ENCODE measurements at regions not wholly inside any gene's neighbourhood (a gene's known extent, or its start where the extent isn't known, plus 50 kb on each side); places are given as distances from the start of the nearest gene placed in this dataset.

DNA sequence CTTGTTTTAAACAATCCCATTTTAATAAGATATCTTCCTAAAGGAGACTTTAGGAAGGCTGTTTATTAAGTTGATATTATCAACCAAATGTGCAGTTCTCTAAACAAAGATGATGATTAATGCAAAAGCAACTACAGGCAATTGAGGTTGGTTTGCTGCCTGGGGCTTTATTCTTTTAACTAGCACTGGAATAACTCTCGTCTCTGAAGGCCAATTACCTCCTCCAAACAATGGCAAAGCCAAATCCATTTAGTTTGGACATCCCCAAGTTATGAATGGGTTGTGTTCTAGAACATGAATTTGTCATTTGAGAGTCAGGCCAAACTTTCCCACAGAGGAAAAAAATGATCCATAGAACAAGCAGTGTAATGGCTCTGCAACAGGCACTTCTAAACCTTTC, 114.1 kb downstream of the SLC16A9 start:
- H3K9me3 ChIP-seq (ENCODE audit: control insufficient read depth, low read length), result no peaks in the 10 kb centered on the region

DNA sequence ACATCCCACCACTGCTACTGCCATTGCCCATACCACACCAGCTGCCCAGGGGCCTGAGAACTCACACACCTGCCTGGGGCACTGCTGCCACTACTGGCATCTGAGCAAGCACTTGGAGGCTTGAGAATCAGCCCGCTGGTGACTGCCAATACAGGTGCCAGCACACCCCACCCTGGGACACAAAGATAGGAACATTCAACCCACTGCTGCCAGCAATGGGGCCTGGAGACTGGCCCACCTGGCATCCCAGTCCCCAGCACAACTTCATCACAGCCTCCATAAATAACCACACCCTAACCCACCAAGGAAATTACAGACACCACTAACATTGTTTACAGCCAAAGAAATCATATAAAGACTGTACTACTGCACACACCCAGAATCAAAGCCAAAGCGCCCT, 115.9 kb downstream of the SLC16A9 start:
- Histone ChIP-seq H3K4me1 (ENCODE audit: control insufficient read depth, insufficient read depth, low read length) (no peaks in the 10 kb centered on the region), H3K4me3 (ENCODE audit: low read length) (no peak overlapping the region), H3K9ac (ENCODE audit: low read length) (no peak overlapping the region), H3K9me3 (ENCODE audit: control insufficient read depth, low read length) (no peaks in the 10 kb centered on the region), H3K36me3 (ENCODE audit: control insufficient read depth, insufficient read depth, low read length, severe bottlenecking) (no peaks in the 10 kb centered on the region), H3K27me3 (replicated peaks; ENCODE audit: control insufficient read depth, insufficient read depth, low read length) (no peaks in the 10 kb centered on the region)
- DNase-seq (ENCODE audit: low read depth), result no peak

More for the DNA sequence above, 114.1 kb downstream of the SLC16A9 start:
- H3K4me1 ChIP-seq (ENCODE audit: control insufficient read depth, insufficient read depth, low read length), result no peaks in the 10 kb centered on the region
- no peaks in the 10 kb centered on the region for H3K27me3 ChIP-seq (replicated peaks; ENCODE audit: control insufficient read depth, insufficient read depth, low read length)
- DNase-seq (ENCODE audit: low read depth), result no peak
- H3K9ac ChIP-seq (ENCODE audit: low read length), result no peak overlapping the region
- H3K4me3 ChIP-seq (ENCODE audit: low read length), result no peak overlapping the region
- no peaks in the 10 kb centered on the region for H3K36me3 ChIP-seq (ENCODE audit: control insufficient read depth, insufficient read depth, low read length, severe bottlenecking)

DNA sequence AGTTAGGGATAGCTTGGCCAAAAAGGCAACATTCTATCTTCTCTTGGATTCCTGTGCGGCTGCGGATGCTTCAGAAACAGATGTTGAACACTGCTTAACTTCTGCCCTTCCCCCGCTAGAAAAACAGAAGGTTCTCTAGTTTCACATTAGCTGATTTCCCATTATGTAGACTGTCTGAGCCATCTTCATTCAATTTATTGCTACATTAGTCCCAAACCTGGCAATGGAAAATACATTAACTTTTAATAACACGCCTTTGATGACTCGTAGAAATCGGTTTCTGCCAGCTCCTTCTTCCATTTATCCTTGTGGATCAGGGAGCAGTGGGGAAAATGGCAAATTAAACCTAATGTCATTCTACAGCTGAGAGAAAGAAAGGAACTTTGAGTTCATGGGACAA, 119.9 kb downstream of the SLC16A9 start:
- no peaks in the 10 kb centered on the region for H3K27me3 ChIP-seq (replicated peaks; ENCODE audit: control insufficient read depth, insufficient read depth, low read length)
- no peak for DNase-seq (ENCODE audit: low read depth)
- no peaks in the 10 kb centered on the region for H3K9me3 ChIP-seq (ENCODE audit: control insufficient read depth, low read length)
- no peak overlapping the region for H3K4me3 ChIP-seq (ENCODE audit: low read length)
- no peak overlapping the region for H3K9ac ChIP-seq (ENCODE audit: low read length)
- no peaks in the 10 kb centered on the region for H3K36me3 ChIP-seq (ENCODE audit: control insufficient read depth, insufficient read depth, low read length, severe bottlenecking)
- H3K4me1 ChIP-seq (ENCODE audit: control insufficient read depth, insufficient read depth, low read length), result no peaks in the 10 kb centered on the region

DNA sequence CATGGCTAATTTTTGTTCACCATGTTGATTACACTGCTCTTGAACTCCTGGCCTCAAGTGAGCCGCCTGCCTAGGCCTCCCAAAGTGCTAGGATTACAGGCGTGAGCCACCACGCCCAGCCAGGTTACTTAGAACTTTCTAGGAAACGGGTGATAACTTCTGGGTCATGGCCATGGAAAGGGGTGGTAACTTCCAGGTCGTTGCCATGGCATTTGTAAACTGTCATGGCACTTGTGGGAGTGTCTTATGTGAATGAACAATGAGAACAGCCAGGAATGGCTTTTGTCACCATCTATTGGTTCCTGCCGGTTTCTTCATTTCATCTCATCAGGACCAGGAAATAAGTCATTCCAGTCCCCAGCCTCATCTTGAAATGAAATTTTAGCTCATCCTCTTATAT, 120.9 kb downstream of the SLC16A9 start:
- DNase-seq (ENCODE audit: low read depth), result no peak
- no peaks in the 10 kb centered on the region for H3K36me3 ChIP-seq (ENCODE audit: control insufficient read depth, insufficient read depth, low read length, severe bottlenecking)
- no peaks in the 10 kb centered on the region for H3K9me3 ChIP-seq (ENCODE audit: control insufficient read depth, low read length)
- H3K4me3 ChIP-seq (ENCODE audit: low read length), result no peak overlapping the region
- no peaks in the 10 kb centered on the region for H3K4me1 ChIP-seq (ENCODE audit: control insufficient read depth, insufficient read depth, low read length)
- H3K27me3 ChIP-seq (replicated peaks; ENCODE audit: control insufficient read depth, insufficient read depth, low read length), result no peaks in the 10 kb centered on the region
- H3K9ac ChIP-seq (ENCODE audit: low read length), result no peak overlapping the region

DNA sequence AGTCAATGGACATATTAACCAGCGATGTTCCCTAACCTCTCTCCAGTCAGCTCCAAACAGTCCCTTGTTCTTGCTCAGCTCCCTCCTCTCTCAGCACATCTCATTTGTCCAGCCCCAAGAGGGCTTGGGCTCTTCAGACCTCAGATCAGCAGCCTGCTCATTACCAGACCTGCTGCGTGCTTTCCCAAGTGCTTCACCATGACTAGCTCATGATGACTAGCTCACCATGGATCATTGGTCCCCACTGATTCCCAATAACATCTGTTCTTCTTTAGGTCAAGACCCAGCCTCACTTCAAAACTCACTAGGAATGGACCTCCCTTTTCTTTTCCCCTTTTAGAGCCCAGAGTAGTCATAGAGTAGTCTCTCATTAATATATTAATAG, 121.9 kb downstream of the SLC16A9 start:
- no peak overlapping the region for H3K4me3 ChIP-seq (ENCODE audit: low read length)
- no peaks in the 10 kb centered on the region for H3K27me3 ChIP-seq (replicated peaks; ENCODE audit: control insufficient read depth, insufficient read depth, low read length)
- H3K4me1 ChIP-seq (ENCODE audit: control insufficient read depth, insufficient read depth, low read length), result no peaks in the 10 kb centered on the region
- no peaks in the 10 kb centered on the region for H3K9me3 ChIP-seq (ENCODE audit: control insufficient read depth, low read length)
- DNase-seq (ENCODE audit: low read depth), result no peak
- H3K36me3 ChIP-seq (ENCODE audit: control insufficient read depth, insufficient read depth, low read length, severe bottlenecking), result no peaks in the 10 kb centered on the region
- no peak overlapping the region for H3K9ac ChIP-seq (ENCODE audit: low read length)

DNA sequence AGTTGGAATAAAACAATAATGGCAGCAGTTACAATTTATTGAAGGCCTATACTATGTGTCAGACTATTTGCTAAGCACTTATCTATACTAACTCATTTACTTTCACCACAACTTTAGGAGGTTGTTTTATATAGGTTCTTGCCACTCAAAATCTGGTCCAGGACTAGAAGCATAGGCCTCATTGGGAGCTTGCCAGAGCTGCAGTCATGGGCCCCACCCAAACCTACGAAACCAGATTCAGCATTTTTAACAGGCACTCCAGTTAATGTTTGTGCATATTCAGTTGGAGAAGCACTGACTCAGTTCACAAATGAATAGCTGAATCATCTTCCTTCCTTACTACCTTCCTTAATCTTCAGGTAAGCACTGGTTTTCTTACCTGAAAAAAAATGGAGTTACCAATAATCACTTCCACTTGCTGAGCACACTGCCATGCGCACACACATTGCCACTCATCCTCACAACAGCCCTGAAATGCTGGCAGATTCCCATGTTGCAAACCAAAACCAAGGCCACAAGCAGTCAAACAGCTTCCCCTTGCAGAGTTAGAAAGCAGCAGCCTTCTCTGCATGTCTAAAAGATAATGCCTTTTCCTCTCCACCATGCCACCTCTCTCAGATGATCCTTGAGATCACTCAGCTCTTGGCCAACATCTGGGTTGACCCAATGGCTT, 122.4 kb downstream of the SLC16A9 start:
- H3K4me3 ChIP-seq (ENCODE audit: low read length), result no peak overlapping the region
- no peaks in the 10 kb centered on the region for H3K36me3 ChIP-seq (ENCODE audit: control insufficient read depth, insufficient read depth, low read length, severe bottlenecking)
- no peaks in the 10 kb centered on the region for H3K27me3 ChIP-seq (replicated peaks; ENCODE audit: control insufficient read depth, insufficient read depth, low read length)
- H3K9ac ChIP-seq (ENCODE audit: low read length), result no peak overlapping the region
- H3K4me1 ChIP-seq (ENCODE audit: control insufficient read depth, insufficient read depth, low read length), result no peaks in the 10 kb centered on the region
- no peak for DNase-seq (ENCODE audit: low read depth)
- H3K9me3 ChIP-seq (ENCODE audit: control insufficient read depth, low read length), result no peaks in the 10 kb centered on the region

DNA sequence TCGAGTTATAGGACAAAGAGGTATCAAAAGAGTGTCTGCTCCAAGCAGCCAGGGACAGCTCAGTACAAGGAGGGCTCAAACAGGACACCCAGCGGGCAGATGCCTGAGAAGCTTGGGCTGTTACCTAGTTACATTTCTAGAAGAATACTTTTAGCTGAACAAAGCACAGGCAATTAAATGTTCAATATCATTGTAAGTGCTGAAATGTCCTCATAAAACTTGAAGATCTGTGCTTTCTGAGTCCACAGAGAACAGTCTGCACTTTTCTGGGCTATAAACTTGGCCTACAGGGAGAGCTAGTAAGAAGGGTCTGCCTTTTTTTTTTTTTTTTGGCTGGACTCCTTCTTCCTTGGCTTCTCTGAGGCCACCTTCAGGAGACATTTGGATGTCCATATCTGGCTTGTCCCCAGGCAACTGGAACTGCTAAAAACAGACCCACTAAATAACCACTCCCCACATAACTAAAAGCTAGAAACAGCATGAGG, 123.2 kb downstream of the SLC16A9 start:
- H3K4me1 ChIP-seq (ENCODE audit: control insufficient read depth, insufficient read depth, low read length), result peaks cover 4% of the 10 kb centered on the region
- no peak for DNase-seq (ENCODE audit: low read depth)
- no peak overlapping the region for H3K4me3 ChIP-seq (ENCODE audit: low read length)
- no peak overlapping the region for H3K9ac ChIP-seq (ENCODE audit: low read length)
- H3K36me3 ChIP-seq (ENCODE audit: control insufficient read depth, insufficient read depth, low read length, severe bottlenecking), result no peaks in the 10 kb centered on the region
- no peaks in the 10 kb centered on the region for H3K9me3 ChIP-seq (ENCODE audit: control insufficient read depth, low read length)
- H3K27me3 ChIP-seq (replicated peaks; ENCODE audit: control insufficient read depth, insufficient read depth, low read length), result no peaks in the 10 kb centered on the region

DNA sequence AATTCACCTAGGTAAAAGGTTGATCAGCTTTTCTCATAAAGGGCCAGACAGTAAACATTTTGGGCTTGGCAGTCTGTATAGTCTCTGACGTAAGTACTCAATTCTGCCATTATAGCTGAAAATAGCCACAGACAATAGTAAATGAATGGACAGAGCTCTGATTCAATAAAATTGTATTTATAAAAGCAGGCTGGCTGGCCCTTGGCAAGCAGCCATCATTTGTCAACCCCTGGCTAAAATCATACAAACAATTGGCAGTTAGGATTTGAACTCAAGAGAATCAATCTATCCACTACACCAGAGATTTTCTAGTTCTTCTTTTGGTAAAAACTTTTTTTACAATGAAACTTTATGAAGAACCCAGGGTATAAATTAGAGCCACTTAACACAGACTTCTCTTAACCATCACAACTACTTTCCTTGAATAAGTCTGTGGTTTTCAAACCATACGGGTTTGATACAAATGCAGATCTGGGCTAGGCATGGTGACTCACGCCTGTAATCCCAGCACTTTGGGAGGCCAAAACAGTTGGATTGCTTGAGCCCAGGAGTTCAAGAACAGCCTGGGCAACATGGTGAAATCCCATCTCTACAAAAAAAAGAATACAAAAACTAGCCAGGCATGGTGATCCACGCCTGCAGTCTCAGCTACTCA, 124.5 kb downstream of the SLC16A9 start:
- Histone ChIP-seq H3K9ac (ENCODE audit: low read length) (no peak overlapping the region), H3K27me3 (replicated peaks; ENCODE audit: control insufficient read depth, insufficient read depth, low read length) (no peaks in the 10 kb centered on the region), H3K4me3 (ENCODE audit: low read length) (no peak overlapping the region), H3K9me3 (ENCODE audit: control insufficient read depth, low read length) (no peaks in the 10 kb centered on the region), H3K4me1 (ENCODE audit: control insufficient read depth, insufficient read depth, low read length) (peaks cover 5% of the 10 kb centered on the region), H3K36me3 (ENCODE audit: control insufficient read depth, insufficient read depth, low read length, severe bottlenecking) (no peaks in the 10 kb centered on the region)
- DNase-seq (ENCODE audit: low read depth), result no peak

DNA sequence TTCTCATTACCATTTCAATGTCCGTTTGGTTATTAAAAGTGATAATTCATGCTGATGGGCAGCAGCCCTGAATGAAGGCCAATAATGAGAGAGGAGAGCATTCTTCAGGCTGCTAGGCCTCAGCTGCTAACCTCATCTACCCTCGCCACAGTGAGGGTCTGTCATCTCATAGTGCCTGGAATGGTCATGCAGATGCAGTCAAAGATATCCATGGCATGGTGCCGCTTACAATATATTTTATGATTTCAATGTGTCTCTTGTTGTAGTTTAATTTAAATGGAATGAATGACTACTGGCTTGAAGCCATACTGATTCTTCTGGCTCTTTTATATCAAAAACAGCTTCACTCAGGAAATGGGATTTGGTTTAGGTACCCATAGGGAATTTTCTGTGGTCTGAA, 126.9 kb downstream of the SLC16A9 start:
- H3K27me3 ChIP-seq (replicated peaks; ENCODE audit: control insufficient read depth, insufficient read depth, low read length), result no peaks in the 10 kb centered on the region
- no peaks in the 10 kb centered on the region for H3K36me3 ChIP-seq (ENCODE audit: control insufficient read depth, insufficient read depth, low read length, severe bottlenecking)
- H3K4me1 ChIP-seq (ENCODE audit: control insufficient read depth, insufficient read depth, low read length), result peaks cover 5% of the 10 kb centered on the region
- no peak overlapping the region for H3K4me3 ChIP-seq (ENCODE audit: low read length)
- no peak overlapping the region for H3K9ac ChIP-seq (ENCODE audit: low read length)
- no peaks in the 10 kb centered on the region for H3K9me3 ChIP-seq (ENCODE audit: control insufficient read depth, low read length)
- DNase-seq (ENCODE audit: low read depth), result no peak

DNA sequence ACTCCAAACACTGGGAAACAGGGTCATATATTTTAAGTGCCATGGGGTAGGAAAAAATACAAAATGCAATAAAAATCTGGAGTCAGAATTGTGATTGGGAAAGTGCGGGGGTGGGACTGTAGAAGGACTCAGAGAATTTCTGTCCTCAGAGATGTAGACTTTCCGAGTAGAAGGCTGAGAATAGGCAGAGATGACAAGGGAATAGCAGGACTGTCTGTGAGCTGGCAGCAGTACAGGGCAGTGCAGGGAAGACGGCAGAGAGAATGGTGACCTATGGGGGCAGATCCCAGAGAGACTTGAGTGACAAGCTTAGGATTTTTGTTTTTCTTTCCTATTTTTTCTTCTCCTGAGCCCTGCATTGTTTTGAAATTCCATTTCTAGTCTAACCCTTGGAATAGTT, 127.6 kb downstream of the SLC16A9 start:
- Histone ChIP-seq H3K9me3 (ENCODE audit: control insufficient read depth, low read length) (no peaks in the 10 kb centered on the region), H3K4me3 (ENCODE audit: low read length) (no peak overlapping the region), H3K4me1 (ENCODE audit: control insufficient read depth, insufficient read depth, low read length) (peaks cover 5% of the 10 kb centered on the region), H3K36me3 (ENCODE audit: control insufficient read depth, insufficient read depth, low read length, severe bottlenecking) (no peaks in the 10 kb centered on the region), H3K27me3 (replicated peaks; ENCODE audit: control insufficient read depth, insufficient read depth, low read length) (no peaks in the 10 kb centered on the region), H3K9ac (ENCODE audit: low read length) (no peak overlapping the region)
- no peak for DNase-seq (ENCODE audit: low read depth)

DNA sequence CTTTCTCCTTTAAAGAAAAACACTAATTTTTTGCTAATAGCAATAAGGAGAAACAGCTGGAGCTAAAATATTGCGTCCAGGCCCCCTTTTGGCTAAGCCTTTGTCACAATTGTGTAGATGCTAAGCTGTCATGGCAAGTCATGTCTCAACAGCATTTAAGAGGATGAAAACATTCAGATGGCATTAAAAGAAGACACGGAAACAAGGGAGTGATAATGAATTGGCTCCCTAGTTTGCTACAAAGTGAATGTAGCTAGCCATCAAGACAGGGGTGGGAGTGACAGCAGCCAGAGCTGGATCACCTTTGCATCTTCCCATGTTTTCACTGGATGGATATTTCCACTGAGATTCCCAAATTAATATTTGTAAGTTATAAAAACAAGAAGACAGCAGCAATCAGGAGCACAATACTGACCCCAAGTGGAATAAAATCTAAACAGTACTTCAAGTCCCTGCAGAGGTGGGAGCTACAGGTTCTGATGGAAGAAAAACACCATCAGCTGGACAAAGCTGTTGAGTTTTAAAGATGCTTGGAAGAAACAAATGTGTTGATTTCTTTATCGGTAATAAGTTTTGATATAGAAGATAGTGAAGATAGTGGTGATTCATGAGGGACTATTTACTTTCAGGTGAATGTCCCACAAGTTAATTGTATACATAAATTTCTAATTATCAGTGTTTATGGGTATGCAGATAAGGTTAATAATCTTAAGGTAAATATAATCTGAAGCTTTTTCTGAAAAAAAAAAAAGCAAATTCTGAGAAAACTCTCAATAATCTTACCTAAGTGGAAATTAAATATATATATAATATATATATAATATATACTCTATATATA, 129.4 kb downstream of the SLC16A9 start:
- no peaks in the 10 kb centered on the region for H3K36me3 ChIP-seq (ENCODE audit: control insufficient read depth, insufficient read depth, low read length, severe bottlenecking)
- DNase-seq (ENCODE audit: low read depth), result peak; percentile 70
- no peaks in the 10 kb centered on the region for H3K9me3 ChIP-seq (ENCODE audit: control insufficient read depth, low read length)
- H3K4me3 ChIP-seq (ENCODE audit: low read length), result no peak overlapping the region
- peaks cover 5% of the 10 kb centered on the region for H3K4me1 ChIP-seq (ENCODE audit: control insufficient read depth, insufficient read depth, low read length)
- H3K9ac ChIP-seq (ENCODE audit: low read length), result no peak overlapping the region
- no peaks in the 10 kb centered on the region for H3K27me3 ChIP-seq (replicated peaks; ENCODE audit: control insufficient read depth, insufficient read depth, low read length)

All from adipocyte (in vitro differentiated cells).